Keratinocyte (primary cell): ENCODE measurements at regions not wholly inside any gene's neighbourhood (a gene's known extent, or its start where the extent isn't known, plus 50 kb on each side); places are given as distances from the start of the nearest gene placed in this dataset.

ENCODE experiments used
- DNase-seq: peaks from one replicate; pipeline ENCODE4 v3.0.0-alpha.2; 2011; ENCODE audit warnings: low read depth, missing footprints, low spot score
- FAIRE-seq: peaks from 2 replicates; lab custom pipeline; 2011; peaks lifted over from hg19 to GRCh38; lab: Jason Lieb, UNC
- H2AFZ ChIP-seq: 2 replicates; pipeline ENCODE4 v1.6.0; 2012; ENCODE audit warnings: low read length, control low read depth, inconsistent platforms; ENCODE audit not compliant: control insufficient read depth
- H3K27ac ChIP-seq: 2 replicates; pipeline ENCODE4 v1.5.1; 2011; ENCODE audit warnings: low read length; ENCODE audit not compliant: control insufficient read depth, insufficient read depth
- H3K27me3 ChIP-seq: 3 replicates; pipeline ENCODE4 v1.6.0; 2011; ENCODE audit warnings: low read length; ENCODE audit not compliant: control insufficient read depth, insufficient read depth; ENCODE audit errors: extremely low read depth
- H3K36me3 ChIP-seq, 2 experiments: 2 replicates in 1 of 2; 3 replicates in 1 of 2; pipeline ENCODE4 v1.5.1; 2011; ENCODE audit warnings: low read length in 2 of 2, mild to moderate bottlenecking in 1 of 2; ENCODE audit not compliant: control insufficient read depth in 2 of 2, insufficient read depth in 2 of 2; ENCODE audit errors: extremely low read depth in 1 of 2
- H3K4me1 ChIP-seq: 3 replicates; pipeline ENCODE4 v1.5.1; 2011; ENCODE audit warnings: low read length; ENCODE audit not compliant: control insufficient read depth, insufficient read depth; ENCODE audit errors: extremely low read depth
- H3K4me2 ChIP-seq: 3 replicates; pipeline ENCODE4 v1.6.0; 2011; ENCODE audit warnings: low read depth, low read length; ENCODE audit not compliant: control insufficient read depth, insufficient read depth; ENCODE audit errors: extremely low read depth
- H3K4me3 ChIP-seq, 3 experiments: fragments of 200-600 bp in 1 of 3; sonication (generic) in 1 of 3; 2 replicates in 2 of 3; 3 replicates in 1 of 3; pipeline ENCODE4 v1.5.1; 2011 to 2016; ENCODE audit warnings: low read length in 3 of 3, mild to moderate bottlenecking in 3 of 3, control low read depth in 2 of 3, inconsistent platforms in 1 of 3, low read depth in 1 of 3, mixed read lengths in 1 of 3, mixed run types in 1 of 3, moderate library complexity in 1 of 3; ENCODE audit not compliant: control insufficient read depth in 2 of 3, insufficient read depth in 2 of 3; ENCODE audit errors: extremely low read depth in 1 of 3
- H3K79me2 ChIP-seq: 2 replicates; pipeline ENCODE4 v1.6.0; 2012; ENCODE audit warnings: low read length; ENCODE audit not compliant: control insufficient read depth, insufficient read depth
- H3K9ac ChIP-seq: 3 replicates; pipeline ENCODE4 v1.6.0; 2011; ENCODE audit warnings: low read length; ENCODE audit not compliant: control insufficient read depth, insufficient read depth; ENCODE audit errors: extremely low read depth
- H3K9me1 ChIP-seq: 3 replicates; pipeline ENCODE4 v1.6.0; 2011; ENCODE audit warnings: low read length; ENCODE audit not compliant: control insufficient read depth, insufficient read depth; ENCODE audit errors: extremely low read depth
- H3K9me3 ChIP-seq: 2 replicates; pipeline ENCODE4 v1.5.1; 2012; ENCODE audit warnings: low read depth, low read length; ENCODE audit not compliant: control insufficient read depth
- H4K20me1 ChIP-seq: 3 replicates; pipeline ENCODE4 v1.6.0; 2011; ENCODE audit warnings: low read length; ENCODE audit not compliant: control insufficient read depth, insufficient read depth; ENCODE audit errors: extremely low read depth
- EZH2 ChIP-seq: IDR thresholded peaks from one replicate; pipeline ENCODE4 v1.6.1; 2012; ENCODE audit warnings: inconsistent platforms, mild to moderate bottlenecking, low read length, moderate library complexity
- dilution Hi-C: fragments of 300-500 bp; cut with MboI; formaldehyde crosslinking; loops from one replicate; pipeline ENCODE4 v1.7.0; 2020; ENCODE audit warnings: low sequenced_read_pairs; ENCODE audit not compliant: extremely low pct_ligation_motif_present
- TF ChIP-seq, protein P1 (sequence below), 3 experiments: IDR thresholded peaks in 1 of 3; conservative IDR thresholded peaks in 1 of 3; optimal IDR thresholded peaks in 1 of 3; 2 replicates in 2 of 3; 3 replicates in 1 of 3; pipeline versions ENCODE3 to v1.5.1; 2011; ENCODE audit warnings: low read length in 3 of 3, mild to moderate bottlenecking in 3 of 3, moderate library complexity in 2 of 3, control low read depth in 1 of 3, inconsistent platforms in 1 of 3; ENCODE audit not compliant: insufficient read depth in 2 of 3; ENCODE audit errors: extremely low read depth in 1 of 3

DNA sequence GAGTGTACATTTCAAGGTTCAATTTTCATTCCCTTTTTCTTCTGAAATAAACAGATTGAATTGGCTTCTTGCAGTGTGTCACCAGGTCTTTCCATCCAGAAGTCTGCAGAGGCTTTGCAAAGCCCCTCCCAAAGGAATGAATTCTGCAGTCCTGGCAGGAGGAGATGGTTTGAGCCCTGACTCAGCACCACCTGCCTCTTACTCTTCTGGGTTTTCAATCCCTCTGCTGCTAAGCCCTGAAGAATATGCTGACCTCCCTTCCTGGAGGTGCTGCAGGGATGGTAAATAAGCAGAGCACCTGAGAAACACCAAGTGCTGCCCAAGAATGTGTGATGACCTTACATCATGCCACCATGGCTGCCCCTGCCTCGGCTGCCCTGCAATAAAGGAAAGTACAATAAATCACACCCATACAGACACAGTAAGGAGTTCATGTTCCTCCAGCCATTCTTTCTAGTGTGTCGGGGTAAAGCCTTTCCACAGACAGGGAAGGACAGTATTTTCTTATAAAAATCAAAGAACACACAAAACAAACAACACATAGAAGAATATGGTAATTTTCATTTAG lies 209.2 kb downstream of the ZNF326 start:
- Histone ChIP-seq H2AFZ (no peak overlapping the region), H3K79me2 (no peaks in the 10 kb centered on the region), H4K20me1 (no peaks in the 10 kb centered on the region), H3K4me3 (no peak overlapping the region), H3K9me3 (no peaks in the 10 kb centered on the region), H3K27me3 (no peaks in the 10 kb centered on the region), H3K27ac (no peak overlapping the region), H3K36me3 (no peaks in the 10 kb centered on the region), H3K4me2 (no peak overlapping the region), H3K4me1 (no peaks in the 10 kb centered on the region), H3K9me1 (no peaks in the 10 kb centered on the region), H3K9ac (no peak overlapping the region)
- TF ChIP-seq, protein P1, sequence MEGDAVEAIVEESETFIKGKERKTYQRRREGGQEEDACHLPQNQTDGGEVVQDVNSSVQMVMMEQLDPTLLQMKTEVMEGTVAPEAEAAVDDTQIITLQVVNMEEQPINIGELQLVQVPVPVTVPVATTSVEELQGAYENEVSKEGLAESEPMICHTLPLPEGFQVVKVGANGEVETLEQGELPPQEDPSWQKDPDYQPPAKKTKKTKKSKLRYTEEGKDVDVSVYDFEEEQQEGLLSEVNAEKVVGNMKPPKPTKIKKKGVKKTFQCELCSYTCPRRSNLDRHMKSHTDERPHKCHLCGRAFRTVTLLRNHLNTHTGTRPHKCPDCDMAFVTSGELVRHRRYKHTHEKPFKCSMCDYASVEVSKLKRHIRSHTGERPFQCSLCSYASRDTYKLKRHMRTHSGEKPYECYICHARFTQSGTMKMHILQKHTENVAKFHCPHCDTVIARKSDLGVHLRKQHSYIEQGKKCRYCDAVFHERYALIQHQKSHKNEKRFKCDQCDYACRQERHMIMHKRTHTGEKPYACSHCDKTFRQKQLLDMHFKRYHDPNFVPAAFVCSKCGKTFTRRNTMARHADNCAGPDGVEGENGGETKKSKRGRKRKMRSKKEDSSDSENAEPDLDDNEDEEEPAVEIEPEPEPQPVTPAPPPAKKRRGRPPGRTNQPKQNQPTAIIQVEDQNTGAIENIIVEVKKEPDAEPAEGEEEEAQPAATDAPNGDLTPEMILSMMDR (optimal IDR thresholded peaks at IDR 0.05 in 1 of 3, IDR thresholded peaks at IDR 0.05 in 1 of 3, conservative IDR thresholded peaks at IDR 0.05 in 1 of 3; ENCODE audit: extremely low read depth in 1 of 3, insufficient read depth in 2 of 3, low read length in 3 of 3): no peak
- TF ChIP-seq EZH2: no peak
- dilution Hi-C loops: no loop called here
- DNase-seq (no peak), FAIRE-seq (no peak)

DNA sequence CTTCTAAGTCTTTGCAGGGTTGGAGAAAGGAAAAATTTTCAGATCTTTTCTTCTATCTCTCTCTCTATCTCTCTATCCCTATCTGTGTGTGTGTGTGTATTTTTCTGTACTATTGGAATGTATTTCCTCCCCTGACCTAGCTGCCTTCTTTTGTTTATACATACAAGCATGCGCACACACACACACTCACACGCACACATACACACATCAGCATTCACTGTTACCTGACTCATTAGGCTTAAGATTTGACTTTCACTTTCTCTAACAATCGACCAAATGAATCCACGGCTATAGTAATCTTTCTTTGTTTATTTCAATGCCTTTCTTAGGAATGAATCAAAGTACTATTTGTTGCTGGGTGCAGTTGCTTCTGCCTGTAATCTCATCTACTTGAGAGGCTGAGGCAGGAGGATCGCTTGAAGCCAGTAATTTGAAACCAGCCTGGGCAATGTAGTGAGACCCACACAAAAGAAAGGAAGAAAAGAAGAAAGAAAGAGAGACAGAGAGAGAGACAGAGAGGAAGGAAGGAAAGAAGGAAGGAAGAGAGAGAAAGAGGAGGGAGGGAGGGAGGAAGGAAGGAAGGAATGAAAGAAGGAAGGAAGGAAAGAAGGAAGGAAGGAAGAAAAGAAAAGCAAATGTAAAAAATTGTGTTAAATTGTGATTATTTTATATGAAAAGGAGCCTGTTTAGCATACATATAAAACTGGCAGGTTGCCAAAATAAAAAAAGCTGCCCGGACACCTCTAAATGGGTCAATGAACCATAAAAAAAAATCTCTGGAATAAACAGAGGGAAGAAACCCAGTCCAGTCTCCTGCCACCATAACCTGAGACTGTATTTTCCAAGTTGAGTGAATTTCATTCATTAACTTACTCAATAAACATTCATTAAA lies 206.8 kb downstream of the ZNF326 start:
- no peaks in the 10 kb centered on the region for H4K20me1 ChIP-seq
- DNase-seq (no peak), FAIRE-seq (no peak)
- no peak overlapping the region for H3K4me3 ChIP-seq
- H3K27ac ChIP-seq: no peak overlapping the region
- no peaks in the 10 kb centered on the region for H3K79me2 ChIP-seq
- no peak for TF ChIP-seq EZH2
- TF ChIP-seq, protein P1 (optimal IDR thresholded peaks at IDR 0.05 in 1 of 3, IDR thresholded peaks at IDR 0.05 in 1 of 3, conservative IDR thresholded peaks at IDR 0.05 in 1 of 3; ENCODE audit: extremely low read depth in 1 of 3, insufficient read depth in 2 of 3, low read length in 3 of 3): no peak
- H3K9ac ChIP-seq: no peak overlapping the region
- H3K4me2 ChIP-seq: no peak overlapping the region
- no peaks in the 10 kb centered on the region for H3K27me3 ChIP-seq
- no peak overlapping the region for H2AFZ ChIP-seq
- H3K36me3 ChIP-seq: no peaks in the 10 kb centered on the region
- dilution Hi-C loops: no loop called here
- no peaks in the 10 kb centered on the region for H3K4me1 ChIP-seq
- H3K9me3 ChIP-seq: no peaks in the 10 kb centered on the region
- no peaks in the 10 kb centered on the region for H3K9me1 ChIP-seq
